Cardiac muscle cell (in vitro differentiated cells and primary cell): ENCODE measurements at regions not wholly inside any gene's neighbourhood (a gene's known extent, or its start where the extent isn't known, plus 50 kb on each side); places are given as distances from the start of the nearest gene placed in this dataset.

Experiments used
- DNase-seq, 2 donors: peaks; one replicate each; pipeline versions ENCODE4 v3.0.0 to v3.0.0-alpha.2; 2010 to 2017; ENCODE audit warnings: low read depth in 1 of 2, low spot score in 1 of 2
- H3K27ac ChIP-seq: fragments of 200-600 bp; sonication (generic); 2 replicates; pipeline ENCODE4 v1.5.1; 2016
- H3K27me3 ChIP-seq: fragments of 200-600 bp; sonication (generic); 2 replicates; pipeline ENCODE4 v1.6.0; 2016; ENCODE audit warnings: control low read depth
- H3K36me3 ChIP-seq: fragments of 200-600 bp; sonication (generic); 2 replicates; pipeline ENCODE4 v1.5.1; 2016; ENCODE audit warnings: control low read depth
- H3K4me1 ChIP-seq: fragments of 200-600 bp; sonication (generic); 2 replicates; pipeline ENCODE4 v1.8.1; 2017; ENCODE audit warnings: low read depth, mild to moderate bottlenecking, mixed run types
- H3K4me3 ChIP-seq: fragments of 200-600 bp; sonication (generic); 2 replicates; pipeline ENCODE4 v1.5.1; 2016; ENCODE audit warnings: mild to moderate bottlenecking
- H3K9me3 ChIP-seq: fragments of 200-600 bp; sonication (generic); 2 replicates; pipeline ENCODE4 v1.5.1; 2017; ENCODE audit warnings: low read depth, mild to moderate bottlenecking, control low read depth
- TF ChIP-seq, protein P1 (sequence below): IDR thresholded peaks from 2 replicates; pipeline ENCODE4 v1.5.1; 2012; ENCODE audit warnings: low read depth, mild to moderate bottlenecking, low read length

DNA sequence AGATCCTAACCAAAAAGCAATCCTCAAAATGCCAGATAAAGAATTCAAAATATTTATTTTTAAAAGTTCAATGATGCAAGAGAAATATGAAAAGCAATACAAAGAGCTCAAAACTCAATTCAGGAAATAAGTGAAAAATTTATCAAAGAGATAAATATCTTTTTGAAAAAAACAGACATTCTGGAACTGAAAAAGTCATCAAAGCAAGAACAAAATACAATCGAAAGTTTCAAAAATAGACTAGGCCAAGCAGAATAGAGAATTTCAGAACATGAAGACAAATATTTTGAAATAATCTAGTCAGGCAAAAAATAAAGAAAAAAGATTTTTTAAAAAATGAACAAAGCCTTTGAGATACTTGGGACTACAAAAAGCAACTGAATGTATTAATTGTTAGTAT is 83.4 kb upstream of the STT3B start:
- H3K4me1 ChIP-seq = no peaks in the 10 kb centered on the region
- H3K27me3 ChIP-seq = no peaks in the 10 kb centered on the region
- no peaks in the 10 kb centered on the region for H3K9me3 ChIP-seq
- H3K36me3 ChIP-seq = no peaks in the 10 kb centered on the region
- TF ChIP-seq, protein P1, sequence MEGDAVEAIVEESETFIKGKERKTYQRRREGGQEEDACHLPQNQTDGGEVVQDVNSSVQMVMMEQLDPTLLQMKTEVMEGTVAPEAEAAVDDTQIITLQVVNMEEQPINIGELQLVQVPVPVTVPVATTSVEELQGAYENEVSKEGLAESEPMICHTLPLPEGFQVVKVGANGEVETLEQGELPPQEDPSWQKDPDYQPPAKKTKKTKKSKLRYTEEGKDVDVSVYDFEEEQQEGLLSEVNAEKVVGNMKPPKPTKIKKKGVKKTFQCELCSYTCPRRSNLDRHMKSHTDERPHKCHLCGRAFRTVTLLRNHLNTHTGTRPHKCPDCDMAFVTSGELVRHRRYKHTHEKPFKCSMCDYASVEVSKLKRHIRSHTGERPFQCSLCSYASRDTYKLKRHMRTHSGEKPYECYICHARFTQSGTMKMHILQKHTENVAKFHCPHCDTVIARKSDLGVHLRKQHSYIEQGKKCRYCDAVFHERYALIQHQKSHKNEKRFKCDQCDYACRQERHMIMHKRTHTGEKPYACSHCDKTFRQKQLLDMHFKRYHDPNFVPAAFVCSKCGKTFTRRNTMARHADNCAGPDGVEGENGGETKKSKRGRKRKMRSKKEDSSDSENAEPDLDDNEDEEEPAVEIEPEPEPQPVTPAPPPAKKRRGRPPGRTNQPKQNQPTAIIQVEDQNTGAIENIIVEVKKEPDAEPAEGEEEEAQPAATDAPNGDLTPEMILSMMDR = no peak
- no peak for DNase-seq
- no peak overlapping the region for H3K27ac ChIP-seq
- no peak overlapping the region for H3K4me3 ChIP-seq

DNA sequence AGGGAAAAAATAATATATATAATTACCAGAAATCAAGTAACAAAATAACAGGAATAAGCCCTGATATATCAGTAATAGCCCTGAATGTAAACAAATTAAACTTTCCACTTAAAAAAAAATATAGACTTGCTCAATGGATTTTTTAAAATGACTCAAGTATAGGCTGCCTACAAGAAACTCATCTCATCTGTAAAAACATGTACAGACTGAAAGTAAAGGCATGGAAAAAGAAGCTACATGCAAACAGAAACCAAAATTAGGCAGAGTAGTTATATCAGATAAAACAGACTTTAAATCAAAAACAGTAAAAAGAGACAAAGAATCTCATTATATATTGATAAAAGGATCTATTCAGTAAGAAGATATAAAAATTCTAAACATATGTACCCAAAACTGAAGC is 82.4 kb upstream of the STT3B start:
- Histone ChIP-seq H3K4me3 (no peak overlapping the region), H3K27ac (no peak overlapping the region), H3K9me3 (no peaks in the 10 kb centered on the region), H3K4me1 (no peaks in the 10 kb centered on the region), H3K36me3 (no peaks in the 10 kb centered on the region), H3K27me3 (no peaks in the 10 kb centered on the region)
- DNase-seq = no peak
- TF ChIP-seq, protein P1 = no peak

DNA sequence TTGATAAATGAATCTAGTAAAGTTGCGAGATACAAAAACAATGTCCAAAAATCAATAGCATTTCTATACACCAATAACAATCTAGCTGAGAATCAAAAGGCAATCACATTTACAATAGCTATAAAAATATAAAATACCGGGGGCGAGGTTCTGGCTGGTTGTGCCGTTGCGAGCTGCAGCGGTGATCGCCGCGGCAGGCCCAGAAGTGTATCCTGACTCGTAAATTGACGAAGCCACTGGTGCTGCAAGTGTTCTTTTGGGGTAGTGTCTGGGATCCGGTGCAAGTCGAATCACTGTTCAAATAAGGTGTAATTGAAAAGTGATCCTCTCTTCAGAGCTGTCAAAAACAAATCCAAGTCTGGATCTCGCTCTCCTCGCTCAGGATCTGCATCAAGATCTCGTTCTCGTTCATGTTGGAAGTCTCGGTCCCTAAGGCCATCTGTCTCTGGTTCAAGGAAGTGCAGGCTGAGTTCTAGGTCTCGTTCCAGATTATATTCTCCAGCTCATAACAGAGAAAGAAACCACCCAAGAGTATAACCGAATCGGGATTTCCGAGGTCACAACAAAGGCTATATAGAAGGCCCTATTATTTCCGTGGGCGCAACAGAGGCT is 80.1 kb upstream of the STT3B start:
- Histone ChIP-seq H3K27ac (no peak overlapping the region), H3K4me3 (no peak overlapping the region), H3K4me1 (no peaks in the 10 kb centered on the region), H3K9me3 (no peaks in the 10 kb centered on the region), H3K27me3 (no peaks in the 10 kb centered on the region), H3K36me3 (no peaks in the 10 kb centered on the region)
- DNase-seq = no peak
- TF ChIP-seq, protein P1 = no peak

GRCh38 chr3:31453430-31453829 is 79.3 kb upstream of the STT3B start:
- no peak for DNase-seq
- TF ChIP-seq, protein P1 = no peak
- Histone ChIP-seq H3K4me3 (no peak overlapping the region), H3K27ac (no peak overlapping the region), H3K4me1 (no peaks in the 10 kb centered on the region), H3K36me3 (no peaks in the 10 kb centered on the region), H3K27me3 (no peaks in the 10 kb centered on the region), H3K9me3 (no peaks in the 10 kb centered on the region)

GRCh38 chr3:31455524-31455923 is 77.2 kb upstream of the STT3B start:
- no peak for DNase-seq
- H3K27me3 ChIP-seq = no peaks in the 10 kb centered on the region
- H3K36me3 ChIP-seq = no peaks in the 10 kb centered on the region
- H3K9me3 ChIP-seq = no peaks in the 10 kb centered on the region
- H3K4me3 ChIP-seq = no peak overlapping the region
- TF ChIP-seq, protein P1 = no peak
- no peak overlapping the region for H3K27ac ChIP-seq
- H3K4me1 ChIP-seq = no peaks in the 10 kb centered on the region

DNA sequence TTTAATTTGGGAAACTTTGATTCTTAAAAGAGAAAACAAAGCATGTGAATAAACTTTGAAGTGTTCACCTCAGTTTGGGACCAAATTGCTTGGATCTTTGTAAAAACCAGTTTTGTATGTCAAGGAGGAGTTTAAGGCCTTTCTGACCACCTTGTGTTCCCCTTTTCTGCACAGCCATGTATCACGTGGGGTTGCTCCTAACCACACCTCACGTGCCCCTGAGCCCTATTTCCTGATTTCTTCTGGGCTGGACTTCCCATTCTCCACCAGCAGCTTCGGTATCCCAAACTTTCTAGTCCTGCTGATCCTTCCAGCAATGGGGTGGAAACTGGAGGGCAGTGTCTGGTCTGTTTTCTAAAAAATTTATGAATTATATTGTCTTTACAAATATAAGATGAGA is 76.4 kb upstream of the STT3B start:
- no peak overlapping the region for H3K27ac ChIP-seq
- no peaks in the 10 kb centered on the region for H3K4me1 ChIP-seq
- no peaks in the 10 kb centered on the region for H3K27me3 ChIP-seq
- DNase-seq = no peak
- no peaks in the 10 kb centered on the region for H3K36me3 ChIP-seq
- no peaks in the 10 kb centered on the region for H3K9me3 ChIP-seq
- TF ChIP-seq, protein P1 = no peak
- no peak overlapping the region for H3K4me3 ChIP-seq
